ENCODE measurements at regions not wholly inside any gene's neighbourhood (a gene's known extent, or its start where the extent isn't known, plus 50 kb on each side); places are given as distances from the start of the nearest gene placed in this dataset.

DNA sequence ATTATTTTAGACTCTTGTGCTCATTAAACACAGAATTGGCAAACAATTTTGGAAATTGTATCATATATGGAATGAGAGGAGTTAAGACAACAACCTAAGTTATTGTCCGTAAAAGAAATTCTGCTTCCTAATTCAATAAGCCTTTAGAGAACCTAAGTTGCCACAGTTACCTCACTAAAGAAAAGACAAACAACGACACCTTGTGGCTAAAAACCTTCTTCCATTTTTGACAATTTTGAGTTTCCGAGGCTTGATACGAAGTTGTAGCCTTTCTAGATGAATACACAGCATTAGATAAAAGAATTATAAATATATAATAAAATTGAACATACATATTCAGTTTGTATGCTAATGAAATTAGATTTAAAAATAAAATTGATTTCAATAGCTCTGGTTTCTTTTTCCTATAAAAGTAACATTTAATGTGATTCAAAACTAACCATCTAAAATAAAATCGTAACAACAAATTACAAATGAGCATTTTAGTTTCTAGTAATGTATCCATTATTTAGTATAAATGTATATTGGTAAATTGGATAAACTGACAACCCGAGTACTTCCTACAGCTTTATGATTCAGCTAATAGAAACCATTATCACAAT lies 275.1 kb downstream of the GPM6A start:
- POLR2A ChIA-PET, result no interaction called here
- TF ChIP-seq SUZ12 (IDR thresholded peaks at IDR 0.05) (no peak), ZNF384 (IDR thresholded peaks at IDR 0.05) (no peak)
- peak; percentile 26 for DNase-seq (ENCODE audit: extremely low spot score)
- CTCF ChIA-PET, result interaction anchor here (0.7 to 1.1 kb wide), 3 partner anchors 21 to 1166 kb away, joined by 3 to 8 read pairs (median 3); no protein-coding TSS in a partner anchor

DNA sequence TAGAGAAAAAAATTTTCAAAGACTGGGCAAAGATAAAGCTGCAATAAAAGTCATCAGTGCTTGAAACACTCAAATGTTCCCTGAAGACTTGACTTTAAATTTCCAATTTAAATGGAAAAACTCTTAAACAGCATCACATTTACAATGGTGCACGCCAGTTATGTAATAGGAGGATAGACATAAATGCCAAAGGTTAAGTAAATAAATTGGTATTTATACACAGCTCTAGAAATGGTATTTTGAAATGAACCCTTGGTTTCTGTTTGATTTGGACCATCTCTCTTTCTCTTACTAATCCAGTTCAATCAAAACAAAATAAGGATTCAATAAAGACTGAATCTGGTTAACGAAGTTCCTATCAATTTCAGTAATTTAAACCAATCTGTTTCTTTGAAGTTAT lies 272.6 kb downstream of the GPM6A start:
- ChIA-PET CTCF (interaction anchor here (0.6 to 1.2 kb wide), 2 partner anchors 31 to 1233 kb away, joined by 3 read pairs; no protein-coding TSS in a partner anchor), POLR2A (no interaction called here)
- no peak for DNase-seq (ENCODE audit: extremely low spot score)
- no peak for TF ChIP-seq BHLHE40 (IDR thresholded peaks at IDR 0.05; ENCODE audit: borderline replicate concordance)
- no peak for TF ChIP-seq LEF1 (IDR thresholded peaks at IDR 0.05; ENCODE audit: borderline replicate concordance)
- no peak for TF ChIP-seq FOXK2 (IDR thresholded peaks at IDR 0.05)
- TF ChIP-seq SUZ12 (IDR thresholded peaks at IDR 0.05), result no peak

- no peak for TF ChIP-seq TARDBP (IDR thresholded peaks at IDR 0.05)
- TF ChIP-seq L3MBTL2 (conservative IDR thresholded peaks at IDR 0.05), result no peak
- TF ChIP-seq SP1 (IDR thresholded peaks at IDR 0.05), result no peak
- no peak for TF ChIP-seq PKNOX1 (IDR thresholded peaks at IDR 0.05)
- no peak for TF ChIP-seq FOXA1 (IDR thresholded peaks at IDR 0.05)
- no peak for DNase-seq (ENCODE audit: extremely low spot score)
- ChIA-PET CTCF (no interaction called here), POLR2A (no interaction called here)
These were observed 271.9 kb downstream of the GPM6A start for GRCh38 chr4:175540151-175540550.

- CTCF ChIA-PET, result no interaction called here
- POLR2A ChIA-PET, result no interaction called here
- no peak for TF ChIP-seq PKNOX1 (IDR thresholded peaks at IDR 0.05)
- no peak for TF ChIP-seq SUZ12 (IDR thresholded peaks at IDR 0.05)
- no peak for TF ChIP-seq HDGF (IDR thresholded peaks at IDR 0.05; ENCODE audit: borderline replicate concordance)
- TF ChIP-seq ZNF384 (IDR thresholded peaks at IDR 0.05), result no peak
- no peak for TF ChIP-seq BHLHE40 (IDR thresholded peaks at IDR 0.05; ENCODE audit: borderline replicate concordance)
- TF ChIP-seq LEF1 (IDR thresholded peaks at IDR 0.05; ENCODE audit: borderline replicate concordance), result no peak
- TF ChIP-seq NFRKB (IDR thresholded peaks at IDR 0.05), result no peak
- TF ChIP-seq ELF4 (IDR thresholded peaks at IDR 0.05), result no peak
- TF ChIP-seq L3MBTL2 (conservative IDR thresholded peaks at IDR 0.05), result no peak
- no peak for TF ChIP-seq TARDBP (IDR thresholded peaks at IDR 0.05)
- TF ChIP-seq FOXM1 (IDR thresholded peaks at IDR 0.05; ENCODE audit: borderline replicate concordance), result no peak
- TF ChIP-seq SP1 (IDR thresholded peaks at IDR 0.05), result no peak
- no peak for TF ChIP-seq FOXA1 (IDR thresholded peaks at IDR 0.05)
- TF ChIP-seq FOXK2 (IDR thresholded peaks at IDR 0.05), result no peak
- TF ChIP-seq ARNT (IDR thresholded peaks at IDR 0.05), result no peak
- TF ChIP-seq CTBP1 (IDR thresholded peaks at IDR 0.05; ENCODE audit: borderline replicate concordance), result no peak
- DNase-seq (ENCODE audit: extremely low spot score), result no peak
These were observed 271.3 kb downstream of the GPM6A start for GRCh38 chr4:175540732-175541131.

DNA sequence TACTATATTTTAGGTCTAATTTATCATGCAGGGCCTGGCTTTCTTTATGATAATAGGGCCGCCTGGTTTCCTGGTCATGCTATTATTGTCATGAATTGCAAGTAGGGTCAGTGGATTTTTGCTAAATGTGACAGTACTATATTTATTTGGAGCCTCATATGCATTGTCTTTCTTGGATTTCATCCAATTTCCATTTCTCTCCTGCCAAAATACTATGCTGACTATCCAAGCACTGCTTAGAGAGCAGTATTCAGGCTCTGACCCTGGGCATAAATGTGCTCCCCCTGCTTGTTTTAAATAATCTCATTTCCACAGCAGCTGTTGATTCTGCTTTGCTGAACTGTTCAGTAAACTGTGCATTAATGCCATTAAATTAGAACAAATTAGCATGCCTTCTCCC lies 269.3 kb downstream of the GPM6A start:
- ChIA-PET POLR2A (no interaction called here), CTCF (no interaction called here)
- DNase-seq (ENCODE audit: extremely low spot score), result no peak

DNA sequence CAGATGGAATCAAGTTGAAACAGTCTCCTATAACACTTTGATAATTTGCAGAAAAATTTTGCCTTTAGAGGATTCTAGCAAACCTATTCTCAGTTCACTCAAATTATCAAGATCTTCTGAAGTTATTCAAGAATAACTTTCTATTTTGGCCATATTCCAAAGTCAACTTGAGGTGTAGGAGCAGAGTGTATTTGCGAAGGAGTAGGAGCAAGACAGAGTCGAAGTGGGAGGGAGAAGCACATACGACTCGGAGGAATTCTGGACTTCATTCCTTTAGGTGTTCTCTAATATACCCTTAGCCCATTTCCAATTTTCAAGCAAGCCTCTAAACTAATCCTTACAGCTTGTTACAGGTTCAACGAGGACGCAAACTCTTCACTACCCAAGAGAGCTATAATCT lies 252.9 kb downstream of the GPM6A start:
- TF ChIP-seq NFRKB (IDR thresholded peaks at IDR 0.05), result no peak
- TF ChIP-seq ZNF384 (IDR thresholded peaks at IDR 0.05), result no peak
- no peak for TF ChIP-seq HDGF (IDR thresholded peaks at IDR 0.05; ENCODE audit: borderline replicate concordance)
- TF ChIP-seq L3MBTL2 (conservative IDR thresholded peaks at IDR 0.05), result no peak
- TF ChIP-seq FOXA1 (IDR thresholded peaks at IDR 0.05), result no peak
- no peak for TF ChIP-seq SUZ12 (IDR thresholded peaks at IDR 0.05)
- TF ChIP-seq ELF4 (IDR thresholded peaks at IDR 0.05), result no peak
- TF ChIP-seq FOXK2 (IDR thresholded peaks at IDR 0.05), result no peak
- no peak for TF ChIP-seq TARDBP (IDR thresholded peaks at IDR 0.05)
- TF ChIP-seq FOXM1 (IDR thresholded peaks at IDR 0.05; ENCODE audit: borderline replicate concordance), result no peak
- no peak for TF ChIP-seq SP1 (IDR thresholded peaks at IDR 0.05)
- TF ChIP-seq BHLHE40 (IDR thresholded peaks at IDR 0.05; ENCODE audit: borderline replicate concordance), result no peak
- TF ChIP-seq PKNOX1 (IDR thresholded peaks at IDR 0.05), result no peak
- TF ChIP-seq LEF1 (IDR thresholded peaks at IDR 0.05; ENCODE audit: borderline replicate concordance), result no peak
- CTCF ChIA-PET, result interaction anchor here (0.6 kb wide), 1 partner anchor 452 kb away, joined by 3 read pairs; no protein-coding TSS in a partner anchor
- POLR2A ChIA-PET, result no interaction called here
- no peak for DNase-seq (ENCODE audit: extremely low spot score)

More for the DNA sequence above, 269.3 kb downstream of the GPM6A start:
- TF ChIP-seq PKNOX1 (IDR thresholded peaks at IDR 0.05) (no peak), ARNT (IDR thresholded peaks at IDR 0.05) (no peak), L3MBTL2 (conservative IDR thresholded peaks at IDR 0.05) (no peak), SUZ12 (IDR thresholded peaks at IDR 0.05) (no peak)
